Iris pigment epithelial cell (primary cell): ENCODE measurements at regions not wholly inside any gene's neighbourhood (a gene's known extent, or its start where the extent isn't known, plus 50 kb on each side); places are given as distances from the start of the nearest gene placed in this dataset.
"Not testable (repeated sequence)": the region's sequence is repeated elsewhere in the genome, so short reads cannot be mapped to it uniquely, and the experiment has no call there.

Source experiments
- DNase-seq: peaks from one replicate; pipeline ENCODE4 v3.0.0-alpha.2; 2011; ENCODE audit warnings: low read depth

DNA sequence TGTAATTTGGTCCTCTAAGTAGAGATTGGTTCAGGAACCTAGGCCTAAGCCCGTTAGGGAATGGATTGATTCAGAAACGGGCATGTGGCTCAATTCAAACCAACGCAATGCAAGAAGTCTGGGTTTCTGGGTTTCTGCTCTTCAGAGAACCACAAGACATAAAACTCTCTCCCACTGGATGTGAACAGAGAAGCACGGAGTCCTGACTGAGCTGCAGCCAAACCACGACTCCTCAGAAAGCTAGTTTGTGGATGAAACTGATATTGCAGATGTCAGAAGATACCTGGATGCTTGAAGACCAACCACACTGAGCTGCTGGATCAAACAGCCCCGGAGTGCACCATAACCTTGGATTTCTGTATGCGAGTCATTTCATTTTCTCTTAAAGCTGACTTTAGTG, 50.0 kb downstream of the SOD2 start:
- no peak for DNase-seq

GRCh38 chr6:159642481-159642880, 50.6 kb downstream of the SOD2 start:
- no peak for DNase-seq

- no peak for DNase-seq
Measured at GRCh38 chr6:159640722-159641482, 52.1 kb downstream of the SOD2 start.

DNA sequence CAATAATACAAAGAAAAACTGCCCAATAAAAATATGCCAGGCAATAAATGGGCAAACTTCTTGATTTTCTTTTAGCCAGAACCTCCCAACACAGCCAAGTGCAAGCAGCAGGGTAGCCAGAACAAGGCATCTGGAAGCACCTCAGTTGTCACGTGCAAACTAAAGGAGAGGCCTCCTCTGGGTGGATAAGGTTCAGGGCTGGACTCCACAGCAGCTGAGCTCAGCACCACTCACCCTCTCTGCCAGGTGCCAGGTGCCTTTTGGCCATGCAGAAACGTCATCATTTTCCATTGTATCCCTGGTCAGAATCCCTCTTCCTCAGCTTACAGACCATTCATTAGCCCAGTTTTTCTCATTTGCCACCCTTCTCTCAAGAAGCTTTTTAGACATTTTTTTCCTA, 52.7 kb downstream of the SOD2 start:
- no peak for DNase-seq

DNA sequence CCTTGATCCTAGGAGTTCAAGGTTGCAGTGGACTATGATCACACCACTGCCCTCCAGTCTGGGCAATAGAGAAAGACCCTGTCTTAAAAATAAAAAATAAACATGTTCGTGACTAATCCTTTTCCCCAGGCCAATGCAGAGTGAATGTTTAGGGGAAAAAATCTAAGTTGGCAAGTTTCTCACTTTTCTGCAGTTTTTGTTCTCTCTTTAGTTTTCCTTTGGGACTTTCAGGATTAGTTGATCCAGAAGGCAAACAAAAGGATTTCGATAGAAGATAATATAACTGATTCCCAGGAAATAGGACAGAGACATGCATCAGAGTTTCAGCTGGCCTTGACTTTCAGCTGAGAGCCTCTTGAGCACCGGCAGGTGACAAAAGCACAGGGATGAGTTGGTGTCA, 53.3 kb downstream of the SOD2 start:
- DNase-seq = no peak

DNA sequence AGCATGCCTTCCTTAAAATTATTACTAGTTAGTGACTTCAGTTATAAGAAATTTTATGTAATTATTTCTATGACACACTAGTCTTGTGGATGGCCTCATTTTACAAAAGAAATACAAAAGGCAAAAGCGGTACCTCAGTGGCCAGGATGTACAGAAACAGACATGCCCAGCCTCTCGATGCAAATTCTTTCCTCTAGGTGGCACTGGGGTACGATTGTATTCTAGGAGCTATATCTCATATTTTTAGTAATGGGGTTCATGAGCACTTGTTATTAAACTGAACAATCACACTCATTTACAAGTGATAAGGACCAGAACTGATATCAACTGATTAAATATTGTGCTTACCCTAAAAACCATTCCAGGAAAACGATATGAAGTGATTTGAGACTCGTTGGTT, 59.8 kb downstream of the SOD2 start:
- peak; percentile 21 for DNase-seq

DNA sequence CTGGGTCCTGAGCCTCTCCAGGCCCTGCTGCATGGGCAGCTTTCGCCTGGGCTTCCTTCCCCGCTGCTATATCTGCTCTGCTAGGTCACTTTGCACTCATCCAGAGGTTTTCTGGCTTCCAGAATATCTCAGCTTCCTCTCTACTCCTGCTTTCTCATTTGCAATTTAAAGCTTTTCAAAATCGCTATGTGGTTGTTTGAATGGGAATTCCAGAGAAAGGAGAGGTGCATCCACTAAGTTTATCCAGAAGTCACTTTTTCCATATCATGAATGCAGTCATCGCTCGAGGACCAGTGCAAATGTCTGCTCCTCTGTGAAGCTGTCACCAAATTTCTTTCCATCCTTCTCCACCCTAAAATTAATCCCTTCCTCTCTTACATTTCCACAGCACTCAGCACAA, 61.2 kb downstream of the SOD2 start:
- DNase-seq = no peak

- no peak for DNase-seq
Measured at GRCh38 chr6:159627939-159628338, 65.1 kb downstream of the SOD2 start.

GRCh38 chr6:159626506-159626905, 66.5 kb downstream of the SOD2 start:
- not testable (repeated sequence) for DNase-seq

DNA sequence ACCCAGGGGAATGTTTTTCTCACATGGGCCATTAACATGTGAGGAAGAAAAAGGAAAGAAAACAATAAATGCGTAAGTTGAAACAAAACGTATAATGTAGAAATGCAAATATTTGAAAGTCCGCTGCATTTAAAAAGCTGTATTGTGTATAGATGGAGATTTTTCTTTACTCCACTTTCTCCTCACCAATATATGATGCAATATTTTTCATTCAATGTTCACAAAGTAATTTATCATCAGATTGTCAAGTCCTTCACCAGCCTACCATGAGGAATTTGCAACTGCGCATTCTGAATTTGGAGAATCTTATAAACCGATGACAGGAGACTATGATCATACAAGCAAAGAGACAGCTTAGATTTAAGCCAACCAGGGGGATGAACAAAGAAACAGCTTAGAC, 69.9 kb downstream of the SOD2 start:
- no peak for DNase-seq

DNA sequence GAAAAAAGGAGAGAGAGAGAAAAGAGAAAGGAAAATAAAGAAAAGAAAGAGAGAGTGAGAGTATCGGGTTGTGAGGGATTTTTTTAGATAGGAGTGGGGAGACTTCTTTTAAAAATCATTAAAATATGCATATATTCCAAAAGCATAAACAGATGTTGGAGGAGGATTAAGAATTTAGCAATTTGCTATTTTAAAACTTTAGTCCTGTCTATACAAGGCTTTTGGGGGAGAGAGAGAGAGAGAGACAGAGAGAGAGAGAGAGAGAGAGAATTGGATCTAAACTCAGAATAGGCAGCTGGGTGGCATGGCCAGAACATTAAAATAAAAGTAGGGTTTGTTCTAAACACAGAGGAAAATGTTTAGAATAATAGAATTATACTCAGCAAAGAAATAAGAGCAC, 72.1 kb downstream of the SOD2 start:
- DNase-seq = no peak

DNA sequence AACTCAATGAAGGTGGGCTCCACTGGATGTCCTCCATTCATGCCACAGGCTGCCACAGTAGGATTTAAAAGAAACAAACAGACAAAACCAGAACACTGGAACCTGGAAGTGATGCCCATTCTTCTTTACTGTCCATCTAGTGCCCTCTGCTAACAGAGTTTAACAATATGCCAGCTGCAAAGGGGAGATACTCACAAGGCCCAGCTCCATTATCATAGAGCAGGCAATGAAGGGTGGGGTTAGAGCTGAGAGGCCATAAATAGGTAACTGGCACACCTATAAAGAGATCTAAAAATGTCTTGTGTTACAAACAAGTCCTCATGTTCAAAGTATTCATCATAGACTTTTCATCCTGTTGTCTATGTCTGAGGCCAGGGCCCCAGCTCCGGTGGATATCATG, 75.6 kb downstream of the SOD2 start:
- no peak for DNase-seq

DNA sequence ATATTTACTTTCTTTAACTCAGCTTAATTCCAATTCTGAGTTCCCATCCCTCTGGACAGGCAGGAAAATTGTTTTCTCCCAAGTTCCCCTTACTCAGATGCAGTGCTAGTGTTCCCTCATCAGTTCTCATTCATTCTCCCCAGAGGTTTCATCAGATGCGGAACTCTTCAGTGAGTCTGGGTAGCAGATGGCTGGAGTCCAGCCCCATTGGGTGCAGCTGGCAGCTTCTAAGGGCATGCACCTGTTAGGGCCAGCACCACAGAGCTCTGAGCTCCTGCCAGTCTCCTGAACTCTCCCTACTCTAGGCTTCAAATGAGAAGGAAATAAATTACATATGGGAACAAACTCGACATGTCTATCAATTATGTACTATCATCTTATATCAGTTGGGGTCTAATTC, 76.6 kb downstream of the SOD2 start:
- DNase-seq = no peak

DNA sequence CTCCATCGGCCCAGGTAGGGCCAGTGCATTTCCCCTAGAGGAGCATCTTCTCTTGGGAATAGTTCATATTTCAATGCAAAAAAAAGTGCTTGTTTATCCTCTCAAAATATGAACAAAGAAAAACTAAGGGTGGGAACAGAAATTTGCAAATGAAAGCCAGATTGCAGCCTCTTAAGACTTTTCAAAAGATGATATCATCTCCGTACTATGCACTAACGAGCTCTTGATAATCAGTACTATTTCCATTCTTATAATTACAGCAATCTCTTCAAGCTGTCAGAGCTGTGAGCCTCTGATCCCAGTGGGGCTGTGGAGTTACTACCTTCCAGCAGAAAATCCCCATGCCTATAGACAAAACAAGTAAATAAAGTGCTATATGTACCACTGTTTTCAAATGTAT, 77.1 kb downstream of the SOD2 start:
- no peak for DNase-seq

DNA sequence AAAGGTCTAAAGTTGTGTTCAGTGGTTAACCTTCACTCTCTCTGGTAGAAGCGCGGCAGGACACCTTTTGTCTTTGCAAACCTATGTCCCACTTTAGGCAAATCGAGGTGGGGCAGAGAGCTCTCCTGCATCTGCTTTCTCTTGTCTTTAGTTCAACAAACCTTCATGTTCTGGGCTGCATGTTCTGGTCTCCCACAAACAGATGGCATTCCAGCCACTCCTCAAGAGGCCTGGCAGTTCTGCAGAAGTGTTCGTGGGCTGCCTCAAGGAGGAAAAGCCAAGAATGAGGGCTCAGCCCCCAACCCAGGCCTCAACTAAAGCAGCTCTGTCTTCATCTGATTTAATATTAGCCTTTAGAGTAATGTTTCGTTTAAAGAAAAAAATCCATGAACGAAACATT, 82.2 kb downstream of the SOD2 start:
- DNase-seq = no peak

DNA sequence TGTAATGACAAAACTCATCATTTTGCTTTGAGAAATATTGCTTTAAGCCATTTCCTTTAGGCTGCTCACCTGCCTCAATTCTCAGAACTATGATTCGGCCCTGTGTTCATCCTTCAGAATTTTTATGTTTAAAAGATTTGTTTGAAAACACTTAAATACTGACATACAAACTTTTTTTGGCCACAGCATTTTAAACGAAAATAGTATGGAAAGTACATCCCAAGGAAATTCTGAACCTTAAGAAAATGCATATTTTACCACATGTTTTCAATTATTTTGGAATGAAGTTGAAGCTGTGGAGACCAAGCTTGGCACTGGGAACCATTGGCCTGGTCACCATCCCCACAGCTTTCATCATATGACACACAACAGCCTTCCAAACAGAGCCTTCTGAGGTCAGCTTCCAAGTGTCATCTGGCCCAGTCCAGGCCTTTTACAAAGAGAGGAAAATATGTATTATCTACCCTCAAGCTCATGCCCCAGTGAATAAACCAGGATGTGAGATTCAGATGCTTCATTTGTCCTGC, 83.3 kb downstream of the SOD2 start:
- no peak for DNase-seq

DNA sequence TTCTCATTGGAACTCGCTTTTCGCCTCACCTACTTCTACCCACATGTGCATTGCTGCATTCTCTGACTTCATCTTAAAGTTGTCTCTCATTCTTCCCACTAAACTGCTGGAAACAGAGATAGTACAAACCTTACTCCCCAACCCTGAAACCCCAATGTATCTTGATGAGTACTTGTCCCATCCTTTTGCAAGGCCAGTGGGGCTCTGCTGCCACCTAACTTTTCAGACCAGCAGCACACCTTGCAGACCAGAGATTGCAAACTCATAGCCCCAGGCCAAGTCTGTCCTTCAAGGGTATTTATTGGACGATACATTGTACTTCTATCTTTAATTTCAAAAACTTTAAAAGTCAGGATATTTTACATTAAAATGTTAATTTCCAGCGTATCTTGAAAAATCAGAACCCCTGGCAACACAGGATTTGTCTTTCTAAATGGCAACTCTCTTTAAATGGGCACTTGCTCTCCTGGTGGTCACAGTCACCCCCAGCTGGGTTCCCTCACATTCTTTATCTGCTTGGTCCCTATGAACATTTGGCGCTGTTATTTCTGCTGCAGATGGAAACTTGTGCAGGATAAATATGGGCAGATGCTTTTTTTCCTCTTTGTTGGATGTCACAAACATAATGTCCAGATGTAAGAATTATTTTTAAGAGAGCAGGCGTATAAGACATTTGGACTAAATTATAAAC, 83.9 kb downstream of the SOD2 start:
- peak; percentile 48 for DNase-seq

DNA sequence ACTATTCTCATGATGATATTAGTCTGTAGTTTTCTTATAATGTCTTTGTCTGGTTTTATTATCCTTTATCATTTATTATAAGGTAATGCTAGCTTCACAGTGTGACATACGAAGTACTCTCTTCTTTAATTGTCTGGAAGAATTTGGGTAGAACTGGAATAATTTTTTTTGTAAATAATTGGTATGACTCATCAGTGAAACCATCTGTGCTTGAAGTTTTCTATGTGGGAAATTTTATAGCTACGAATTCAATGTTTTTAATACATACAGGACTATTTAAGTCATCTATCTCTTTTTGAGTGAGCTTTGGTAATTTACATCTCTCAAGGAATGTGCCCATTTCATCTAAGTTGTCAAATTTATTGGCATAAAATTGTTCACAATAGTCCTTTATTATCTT, 86.3 kb downstream of the SOD2 start:
- DNase-seq = peak; percentile 15

DNA sequence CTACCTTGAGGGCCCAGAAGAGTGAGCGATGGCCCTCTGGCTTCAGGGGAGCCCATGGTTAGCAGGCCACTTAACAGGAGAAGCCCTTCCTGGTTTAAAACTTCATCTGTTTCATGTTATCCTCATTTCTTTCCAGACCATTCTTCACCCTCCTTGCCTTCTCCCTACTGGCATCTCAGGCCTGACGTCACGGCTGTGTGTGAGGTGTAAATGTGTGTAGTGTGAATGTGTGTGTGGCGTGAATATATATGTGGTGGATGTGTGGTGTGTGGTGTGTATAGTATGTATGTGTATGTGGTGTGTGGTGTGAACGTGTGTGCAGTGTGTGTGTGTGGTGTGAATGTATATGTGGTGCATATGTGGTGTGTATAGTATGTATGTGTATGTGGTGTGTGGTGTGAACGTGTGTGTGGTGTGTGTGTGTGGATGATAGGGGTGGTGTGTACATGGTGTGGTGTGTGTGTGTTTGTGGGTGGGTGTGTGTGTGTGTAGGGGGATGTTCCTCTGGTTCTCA, 88.5 kb downstream of the SOD2 start:
- no peak for DNase-seq

- DNase-seq = peak; percentile 20
Measured at GRCh38 chr6:159602431-159603041, 90.5 kb downstream of the SOD2 start.

GRCh38 chr6:159601211-159601610, 91.8 kb downstream of the SOD2 start:
- no peak for DNase-seq

DNA sequence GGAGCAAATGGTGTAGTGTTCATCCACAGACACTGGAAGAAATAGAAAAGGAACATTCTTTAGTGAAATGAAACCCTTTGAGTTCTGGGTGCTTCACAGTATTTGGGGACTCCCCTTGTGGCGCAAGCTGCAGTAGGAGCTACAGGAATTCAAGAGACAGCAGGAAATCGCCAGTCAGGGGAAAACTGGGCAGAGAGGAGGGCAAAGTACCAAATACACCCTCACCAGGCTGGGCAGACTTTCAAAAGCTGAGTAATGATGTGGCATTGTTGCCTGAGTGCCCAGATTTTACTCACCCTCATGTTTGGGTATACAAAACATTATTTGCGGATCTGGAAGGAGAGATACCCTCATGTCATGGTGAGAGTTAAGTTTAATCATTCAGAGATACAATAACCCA, 97.9 kb downstream of the SOD2 start:
- DNase-seq = peak; percentile 39

DNA sequence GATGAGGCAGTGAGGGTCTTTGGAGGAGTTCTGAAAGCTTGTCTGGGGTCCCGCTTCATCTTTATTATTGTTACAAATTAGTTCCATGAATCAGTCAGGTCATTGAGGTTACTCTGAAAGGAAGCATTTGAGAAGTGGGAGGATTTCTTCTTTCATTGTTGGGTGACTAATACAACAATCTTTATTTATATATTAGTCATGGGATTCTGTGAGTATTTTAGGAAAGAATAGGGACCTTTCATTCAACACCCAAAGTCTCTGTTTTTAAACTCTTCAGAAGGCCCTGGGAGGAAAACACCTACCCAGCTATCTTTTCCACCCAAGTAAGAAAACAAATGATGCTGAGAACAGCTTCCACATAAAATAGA, 98.3 kb downstream of the SOD2 start:
- DNase-seq = peak; percentile 67
